HG02938 (cell line): ENCODE measurements at regions not wholly inside any gene's neighbourhood (a gene's known extent, or its start where the extent isn't known, plus 50 kb on each side); places are given as distances from the start of the nearest gene placed in this dataset.
"Not testable (repeated sequence)": the region's sequence is repeated elsewhere in the genome, so short reads cannot be mapped to it uniquely, and the experiment has no call there.

ENCODE experiments used
- ATAC-seq: cut with Tn5 transposase; IDR thresholded peaks from one replicate; pipeline ENCODE4 v1.9.1; 2021; ENCODE audit warnings: mild to moderate bottlenecking, moderate library complexity; ENCODE audit not compliant: unreplicated experiment

GRCh38 chr1:118828038-118828437 is 160.1 kb downstream of the TBX15 start:
- ATAC-seq, result no peak

DNA sequence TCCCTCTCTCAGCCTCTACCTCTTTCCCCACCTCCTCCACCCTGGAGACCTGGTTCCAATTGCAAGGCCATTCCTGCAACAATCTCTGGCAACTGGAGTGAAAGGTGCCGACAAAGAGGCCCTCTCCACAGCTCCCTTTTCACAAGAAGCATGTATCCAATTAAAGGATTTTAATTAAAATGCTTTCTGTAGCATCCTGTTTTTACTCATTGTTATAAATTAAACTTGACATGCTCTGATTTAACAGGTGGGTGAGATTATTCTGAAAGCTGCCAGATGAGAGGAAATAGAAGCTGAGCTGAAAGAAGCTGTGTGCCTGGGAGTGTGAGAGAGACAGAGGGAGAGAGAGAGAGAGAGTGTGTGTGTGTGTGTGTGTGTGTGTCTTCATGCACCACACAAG is 160.5 kb downstream of the TBX15 start:
- no peak for ATAC-seq

DNA sequence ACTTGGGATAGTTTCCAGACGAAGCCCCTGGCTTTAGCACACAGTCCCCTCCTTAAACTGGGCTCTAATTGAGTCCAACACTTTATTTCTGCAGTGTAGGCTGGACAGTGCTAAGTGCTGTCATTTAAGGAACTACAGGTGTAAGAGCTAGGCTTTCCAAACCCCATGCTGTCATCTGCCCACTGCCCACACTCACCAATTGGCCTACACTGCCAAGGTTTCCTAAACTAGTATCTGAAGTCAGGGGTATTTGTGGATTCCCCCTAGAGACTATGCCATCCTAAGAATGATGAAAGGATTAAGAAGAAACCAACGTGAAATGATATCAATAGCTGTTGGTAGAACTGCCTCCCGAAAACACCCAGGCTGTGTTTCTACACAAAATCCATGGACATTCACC is 160.9 kb downstream of the TBX15 start:
- ATAC-seq, result no peak

GRCh38 chr1:118826669-118827068 is 161.5 kb downstream of the TBX15 start:
- no peak for ATAC-seq

DNA sequence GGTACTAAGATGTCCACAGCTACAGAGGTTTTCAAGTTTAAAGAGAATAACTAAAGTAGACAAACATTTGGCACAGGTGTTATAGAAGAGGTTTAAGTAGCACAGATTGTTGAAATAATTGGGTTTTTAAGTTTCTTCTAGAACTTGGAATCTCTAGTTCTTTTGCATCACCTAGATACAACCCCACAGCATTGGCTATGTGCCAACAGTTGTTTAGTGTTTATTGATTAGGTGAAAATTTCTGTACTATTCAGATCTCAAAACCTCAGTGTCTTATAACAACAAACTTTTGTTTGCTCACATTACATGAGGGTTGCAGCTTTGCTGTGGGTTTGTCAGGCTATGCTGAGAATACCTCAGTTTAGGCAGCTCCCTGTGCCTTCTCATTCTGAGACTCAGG is 162.5 kb downstream of the TBX15 start:
- ATAC-seq, result no peak

- no peak for ATAC-seq
These were observed 166.3 kb downstream of the TBX15 start for GRCh38 chr1:118821801-118822200.

GRCh38 chr1:118820864-118821263 is 167.3 kb downstream of the TBX15 start:
- no peak for ATAC-seq

DNA sequence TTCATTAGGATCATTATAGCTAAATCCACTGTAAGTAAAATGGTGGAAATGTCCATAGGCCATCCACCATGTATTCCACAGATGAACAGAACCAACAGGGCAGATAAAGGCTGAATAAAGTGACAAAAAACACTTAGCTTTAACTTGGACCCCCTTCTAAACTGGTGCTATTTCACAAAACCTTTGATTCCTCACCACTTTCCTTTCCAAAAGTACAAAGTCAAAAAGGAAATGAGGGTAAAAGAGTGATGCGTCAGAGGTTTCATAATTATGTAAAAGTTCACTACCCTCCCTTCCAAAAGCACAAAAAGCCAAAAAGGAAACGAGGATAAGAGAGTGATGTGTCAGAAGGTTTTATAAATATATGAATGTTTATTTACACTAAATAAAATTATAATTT is 172.2 kb downstream of the TBX15 start:
- ATAC-seq, result no peak

GRCh38 chr1:118812555-118812954 is 175.6 kb downstream of the TBX15 start:
- ATAC-seq, result no peak

- no peak for ATAC-seq
These were observed 177.0 kb downstream of the TBX15 start for GRCh38 chr1:118811156-118811555.

- no peak for ATAC-seq
These were observed 178.6 kb downstream of the TBX15 start for GRCh38 chr1:118809586-118809985.

DNA sequence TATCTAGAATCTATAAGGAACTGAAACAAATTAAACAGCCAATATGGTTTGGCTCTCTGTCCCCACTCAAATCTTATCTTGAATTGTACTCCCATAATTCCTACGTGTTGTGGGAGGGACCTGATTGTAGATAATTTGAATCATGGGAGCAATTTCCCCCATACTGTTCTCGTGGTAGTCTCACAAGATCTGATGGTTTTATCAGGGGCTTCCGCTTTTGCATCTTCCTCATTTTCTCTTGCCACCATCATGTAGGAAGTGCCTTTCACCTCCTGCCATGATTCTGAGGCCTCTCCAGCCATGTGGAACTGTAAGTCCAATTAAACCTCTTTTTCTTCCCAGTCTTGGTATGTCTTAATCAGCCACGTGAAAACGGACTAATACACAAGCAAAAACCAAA is 185.0 kb downstream of the TBX15 start:
- ATAC-seq, result not testable (repeated sequence)

DNA sequence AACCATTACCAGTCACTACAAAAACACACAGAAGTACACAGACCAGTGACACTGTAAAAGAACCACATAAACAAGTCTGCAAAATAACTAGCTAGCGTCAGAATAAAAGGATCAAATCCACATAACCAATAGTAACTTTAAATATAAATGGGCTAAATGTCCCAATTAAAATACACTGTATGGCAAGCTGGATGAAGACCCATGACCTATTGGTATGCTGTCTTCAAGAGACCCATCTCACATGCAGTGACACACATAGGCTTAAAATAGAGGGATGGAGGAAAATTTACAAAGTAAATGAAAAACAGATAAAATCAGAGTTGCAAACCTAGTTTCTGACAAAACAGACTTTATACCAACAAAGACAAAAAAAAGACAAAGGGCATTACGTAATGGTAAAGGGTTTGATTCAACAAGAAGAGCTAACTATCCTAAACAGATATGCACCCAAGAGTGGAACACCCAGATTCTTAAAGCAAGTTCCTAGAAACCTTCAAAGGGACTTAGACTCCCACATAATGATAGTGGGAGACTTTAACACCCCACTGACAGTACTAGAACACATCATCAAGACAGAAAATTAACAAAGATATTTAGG is 196.9 kb downstream of the TBX15 start:
- no peak for ATAC-seq

DNA sequence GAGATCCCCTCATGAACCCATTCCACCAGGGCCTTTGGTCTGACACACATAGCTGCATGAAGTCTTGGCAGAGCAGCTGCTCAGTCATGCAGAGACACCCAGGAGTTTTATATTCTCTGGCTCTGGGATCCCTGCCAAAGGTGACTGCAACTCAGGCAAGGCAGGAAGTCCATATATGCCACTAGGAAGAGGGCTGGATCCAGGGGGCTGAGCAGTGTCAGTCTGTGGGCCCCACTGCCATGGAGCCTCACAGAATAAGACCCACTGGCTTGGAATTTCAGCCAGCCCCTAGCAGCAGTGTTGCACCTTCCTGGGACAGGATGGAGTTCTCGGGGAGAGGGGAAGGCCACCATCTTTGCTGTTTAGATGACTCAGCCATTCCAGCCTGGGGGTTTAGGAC is 199.7 kb downstream of the TBX15 start:
- no peak for ATAC-seq

- ATAC-seq, result no peak
These were observed 201.5 kb downstream of the TBX15 start for GRCh38 chr1:118786454-118787155.

- ATAC-seq, result no peak
These were observed 202.9 kb downstream of the TBX15 start for GRCh38 chr1:118785246-118785645.

GRCh38 chr1:118783095-118783758 is 204.9 kb downstream of the TBX15 start:
- no peak for ATAC-seq

GRCh38 chr1:118773656-118774055 is 214.5 kb downstream of the TBX15 start:
- no peak for ATAC-seq

DNA sequence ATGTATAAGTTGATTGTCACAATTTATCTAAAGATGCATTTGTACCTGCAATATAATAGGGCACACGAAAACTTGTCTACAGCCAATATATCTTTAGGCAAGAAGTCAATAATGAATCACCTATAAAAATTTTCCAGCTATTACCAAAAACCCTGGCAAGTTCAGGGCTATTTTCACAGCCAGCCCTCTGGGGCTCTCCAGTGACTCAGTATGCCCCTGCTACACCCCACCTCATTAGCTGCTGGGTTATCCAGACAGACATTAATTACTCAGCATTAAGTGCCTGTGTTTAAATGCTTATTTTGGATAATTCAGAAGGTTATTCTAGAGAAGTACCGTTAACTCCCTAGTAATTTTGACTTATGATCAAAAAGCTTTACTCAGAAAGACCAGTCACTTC is 220.2 kb downstream of the TBX15 start:
- no peak for ATAC-seq

- no peak for ATAC-seq
These were observed 234.2 kb downstream of the TBX15 start for GRCh38 chr1:118753976-118754375.

DNA sequence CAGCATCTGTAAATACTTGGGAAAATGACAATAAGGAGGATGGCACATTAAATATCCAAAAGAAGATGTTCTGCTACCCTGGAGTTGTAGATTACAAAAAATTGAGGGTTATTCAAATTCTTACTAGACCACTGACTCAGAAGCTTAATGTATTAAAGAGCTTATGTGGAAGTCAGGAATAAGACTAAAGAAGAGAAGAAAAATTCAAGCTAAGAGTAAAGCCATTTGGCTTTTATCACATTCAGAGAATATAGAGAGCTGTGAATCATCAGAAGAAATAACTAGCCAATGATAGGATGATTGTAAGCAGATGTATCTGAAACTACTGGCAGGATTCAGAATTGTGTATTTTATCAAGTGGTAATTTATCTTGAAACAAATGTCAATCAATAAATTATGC is 237.0 kb downstream of the TBX15 start:
- no peak for ATAC-seq

GRCh38 chr1:118744420-118744819 is 243.7 kb downstream of the TBX15 start:
- no peak for ATAC-seq
